HCT116 (cell line): ENCODE measurements at regions not wholly inside any gene's neighbourhood (a gene's known extent, or its start where the extent isn't known, plus 50 kb on each side); places are given as distances from the start of the nearest gene placed in this dataset.

Experiments used
- ATAC-seq: fragments of 200-7000 bp; cut with Tn5 transposase; 2 replicates; pipeline ENCODE4 v1.9.1; 2020; ENCODE audit warnings: mild to moderate bottlenecking, moderate library complexity
- BruUV-seq: library from RNA; stranded (reverse); fragments of 400-500 nt; replicated peaks from 2 replicates; lab custom pipeline; 2021; lab: Mats Ljungman, UMichigan
- CTCF ChIA-PET: fragments of 300-600 bp; sonication (Branson Sonifier 250); formaldehyde crosslinking; loops from one replicate; lab custom pipeline; 2021; ENCODE audit warnings: antibody characterized with exemption; lab: Charles Lee
- POLR2A ChIA-PET: fragments of 300-600, 350-600 bp; sonication (Branson Sonifier 250); formaldehyde crosslinking; loops from one replicate; lab custom pipeline; 2021; ENCODE audit warnings: antibody characterized with exemption; lab: Charles Lee
- RAD21 ChIA-PET, 2 experiments: fragments of 300-600 bp; sonication (Branson Sonifier 250); formaldehyde crosslinking; loops; one replicate each; lab custom pipeline; 2023; ENCODE audit warnings: low total read pairs in 2 of 2; ENCODE audit not compliant: uncharacterized antibody in 2 of 2, unreplicated experiment in 2 of 2, low non-redundant PET in 1 of 2; lab: Charles Lee
- DNase-seq: peaks from one replicate; pipeline ENCODE4 v3.0.0-alpha.2; 2010; ENCODE audit warnings: low read depth, low spot score
- H2AFZ ChIP-seq: fragments of 200-600 bp; shearing (Covaris generic), sonication (generic); 2 replicates; pipeline ENCODE4 v1.6.1; 2017; ENCODE audit warnings: low read depth, mixed run types, mixed read lengths, antibody characterized with exemption, low read length; ENCODE audit not compliant: poor library complexity, severe bottlenecking
- H3K27ac ChIP-seq: 2 replicates; pipeline ENCODE4 v1.5.1; 2012; ENCODE audit warnings: low read depth, low read length
- H3K27me3 ChIP-seq: fragments of 200-600 bp; sonication (generic); 2 replicates; pipeline ENCODE4 v1.6.1; 2016; ENCODE audit warnings: mixed run types, low read length, mixed read lengths; ENCODE audit not compliant: insufficient read depth
- H3K36me3 ChIP-seq, 2 experiments: fragments of 200-500 bp in 1 of 2; fragments of 200-600 bp in 1 of 2; sonication (Bioruptor generic) in 1 of 2; sonication (generic) in 1 of 2; 2 replicates each; pipeline versions ENCODE4 v1.5.1 to v1.6.1; 2014 to 2016; ENCODE audit warnings: low read length in 2 of 2, inconsistent platforms in 1 of 2, mixed read lengths in 1 of 2, mixed run types in 1 of 2; ENCODE audit not compliant: insufficient read depth in 2 of 2, control insufficient read depth in 1 of 2
- H3K4me1 ChIP-seq, 2 experiments: fragments of 200-600 bp in 1 of 2; sonication (generic) in 1 of 2; 2 replicates each; pipeline versions ENCODE4 v1.5.1 to v1.6.1; 2012 to 2017; ENCODE audit warnings: low read length in 2 of 2, inconsistent platforms in 1 of 2, mild to moderate bottlenecking in 1 of 2, mixed read lengths in 1 of 2, mixed run types in 1 of 2, moderate library complexity in 1 of 2; ENCODE audit not compliant: insufficient read depth in 2 of 2, control insufficient read depth in 1 of 2
- H3K4me2 ChIP-seq: fragments of 200-600 bp; sonication (generic); 2 replicates; pipeline ENCODE4 v1.6.1; 2017; ENCODE audit warnings: mixed run types, low read length, mixed read lengths
- H3K4me3 ChIP-seq, 2 experiments: fragments of 200-600 bp in 1 of 2; sonication (generic) in 1 of 2; replicated peaks in 1 of 2; 2 replicates each; pipeline ENCODE4 v1.5.1; 2011 to 2016; ENCODE audit warnings: low read length in 2 of 2, control low read depth in 1 of 2, low read depth in 1 of 2, mild to moderate bottlenecking in 1 of 2, mixed read lengths in 1 of 2, mixed run types in 1 of 2
- H3K79me2 ChIP-seq: fragments of 200-600 bp; sonication (generic); 2 replicates; pipeline ENCODE4 v1.6.1; 2017; ENCODE audit warnings: mild to moderate bottlenecking, mixed run types, low read length, moderate library complexity, mixed read lengths; ENCODE audit not compliant: insufficient read depth
- H3K9ac ChIP-seq: fragments of 200-600 bp; sonication (generic); 2 replicates; pipeline ENCODE4 v1.6.1; 2016; ENCODE audit warnings: low read length, mixed read lengths
- H3K9me2 ChIP-seq: fragments of 200-600 bp; sonication (generic), shearing (Covaris generic); 2 replicates; pipeline ENCODE4 v1.6.1; 2017; ENCODE audit warnings: mixed run types, mild to moderate bottlenecking, moderate library complexity; ENCODE audit not compliant: insufficient read depth
- H3K9me3 ChIP-seq, 2 experiments: fragments of 200-500 bp in 1 of 2; fragments of 200-600 bp in 1 of 2; sonication (Bioruptor generic) in 1 of 2; sonication (generic) in 1 of 2; 2 replicates each; pipeline ENCODE4 v1.6.1; 2014 to 2017; ENCODE audit warnings: low read length in 2 of 2, mixed read lengths in 2 of 2, inconsistent platforms in 1 of 2, low read depth in 1 of 2, mild to moderate bottlenecking in 1 of 2, mixed run types in 1 of 2, moderate library complexity in 1 of 2; ENCODE audit not compliant: control insufficient read depth in 1 of 2, insufficient read depth in 1 of 2
- H4K20me1 ChIP-seq: fragments of 200-600 bp; sonication (generic), shearing (Covaris generic); 2 replicates; pipeline ENCODE4 v1.6.1; 2017; ENCODE audit warnings: mixed run types, mild to moderate bottlenecking, moderate library complexity; ENCODE audit not compliant: insufficient read depth
- CBX3 ChIP-seq: IDR thresholded peaks from 2 replicates; pipeline ENCODE4 v1.6.1; 2012; ENCODE audit warnings: low read depth
- CEBPB ChIP-seq: IDR thresholded peaks from 2 replicates; pipeline ENCODE4 v1.6.1; 2012; ENCODE audit warnings: low read depth
- EGR1 ChIP-seq: IDR thresholded peaks from 2 replicates; pipeline ENCODE4 v1.6.1; 2012; ENCODE audit warnings: low read depth
- ELF1 ChIP-seq: IDR thresholded peaks from 2 replicates; pipeline ENCODE4 v1.6.1; 2012; ENCODE audit warnings: low read depth, borderline replicate concordance
- EZH2 ChIP-seq: fragments of 200-600 bp; sonication (generic); IDR thresholded peaks from 2 replicates; pipeline ENCODE4 v1.6.1; 2017; ENCODE audit warnings: antibody characterized with exemption, mixed run types
- FOSL1 ChIP-seq: IDR thresholded peaks from 2 replicates; pipeline ENCODE4 v1.6.1; 2012; ENCODE audit warnings: low read depth
- JUND ChIP-seq: IDR thresholded peaks from 2 replicates; pipeline ENCODE4 v1.6.1; 2012
- POLR2AphosphoS5 ChIP-seq: IDR thresholded peaks from 2 replicates; pipeline ENCODE4 v1.6.1; 2011; ENCODE audit warnings: mild to moderate bottlenecking, low read depth, low read length, moderate library complexity
- RAD21 ChIP-seq: IDR thresholded peaks from 2 replicates; pipeline ENCODE4 v1.6.1; 2012; ENCODE audit warnings: low read depth, mild to moderate bottlenecking
- SIN3A ChIP-seq: IDR thresholded peaks from 2 replicates; pipeline ENCODE4 v1.6.1; 2012; ENCODE audit warnings: low read depth
- SP1 ChIP-seq: IDR thresholded peaks from 2 replicates; pipeline ENCODE4 v1.6.1; 2012; ENCODE audit warnings: low read depth
- SRF ChIP-seq: IDR thresholded peaks from 2 replicates; pipeline ENCODE4 v1.6.1; 2012; ENCODE audit warnings: low read depth
- TCF7L2 ChIP-seq: IDR thresholded peaks from 2 replicates; pipeline ENCODE4 v1.7.0; 2011; ENCODE audit warnings: borderline replicate concordance, inconsistent platforms; ENCODE audit not compliant: insufficient read depth, insufficient read length; ENCODE audit errors: extremely low read depth
- intact Hi-C: fragments of 100-400 bp; cut with micrococcal nuclease; formaldehyde crosslinking; loops from 2 replicates; pipeline ENCODE4 v1.10.0; 2022
- TF ChIP-seq, protein P1 (sequence below): IDR thresholded peaks from 2 replicates; pipeline ENCODE4 v1.6.1; 2012
- TF ChIP-seq, protein P2 (sequence below), 3 experiments: fragments of 200-600 bp in 1 of 3; sonication (generic) in 1 of 3; IDR thresholded peaks in 2 of 3; conservative IDR thresholded peaks in 1 of 3; 2 replicates each; pipeline ENCODE4 v1.5.1; 2012 to 2017; ENCODE audit warnings: low read depth in 2 of 3, low read length in 2 of 3, antibody characterized with exemption in 1 of 3, borderline replicate concordance in 1 of 3, control low read depth in 1 of 3, mild to moderate bottlenecking in 1 of 3, mixed read lengths in 1 of 3, mixed run types in 1 of 3, moderate library complexity in 1 of 3; ENCODE audit not compliant: insufficient read depth in 1 of 3

DNA sequence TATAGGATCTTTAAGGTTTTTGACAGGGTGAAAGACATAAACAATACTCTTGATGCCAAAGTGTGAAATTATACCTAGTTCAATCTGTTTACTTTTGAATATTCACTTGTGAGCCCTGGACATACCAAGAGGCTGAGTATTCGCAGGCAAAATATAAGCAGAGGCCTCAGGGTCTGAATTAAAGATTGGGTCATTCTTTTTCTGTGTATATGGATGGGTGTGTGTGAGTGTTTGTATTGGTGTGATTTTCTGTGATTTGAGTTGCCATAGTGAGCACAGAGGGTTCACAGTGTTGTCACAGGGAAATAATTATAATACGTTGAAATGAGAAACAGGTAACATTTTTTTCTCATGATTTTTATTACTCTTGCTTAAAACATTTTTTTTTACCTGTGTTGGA, 770.7 kb upstream of the ALCAM start (continued):
- TF ChIP-seq CBX3, result no peak
- no peak for TF ChIP-seq SRF
- TF ChIP-seq, protein P1, sequence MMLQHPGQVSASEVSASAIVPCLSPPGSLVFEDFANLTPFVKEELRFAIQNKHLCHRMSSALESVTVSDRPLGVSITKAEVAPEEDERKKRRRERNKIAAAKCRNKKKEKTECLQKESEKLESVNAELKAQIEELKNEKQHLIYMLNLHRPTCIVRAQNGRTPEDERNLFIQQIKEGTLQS, result no peak
- no peak for TF ChIP-seq FOSL1
- TF ChIP-seq SIN3A, result no peak
- no peak for TF ChIP-seq POLR2AphosphoS5
- TF ChIP-seq, protein P2, sequence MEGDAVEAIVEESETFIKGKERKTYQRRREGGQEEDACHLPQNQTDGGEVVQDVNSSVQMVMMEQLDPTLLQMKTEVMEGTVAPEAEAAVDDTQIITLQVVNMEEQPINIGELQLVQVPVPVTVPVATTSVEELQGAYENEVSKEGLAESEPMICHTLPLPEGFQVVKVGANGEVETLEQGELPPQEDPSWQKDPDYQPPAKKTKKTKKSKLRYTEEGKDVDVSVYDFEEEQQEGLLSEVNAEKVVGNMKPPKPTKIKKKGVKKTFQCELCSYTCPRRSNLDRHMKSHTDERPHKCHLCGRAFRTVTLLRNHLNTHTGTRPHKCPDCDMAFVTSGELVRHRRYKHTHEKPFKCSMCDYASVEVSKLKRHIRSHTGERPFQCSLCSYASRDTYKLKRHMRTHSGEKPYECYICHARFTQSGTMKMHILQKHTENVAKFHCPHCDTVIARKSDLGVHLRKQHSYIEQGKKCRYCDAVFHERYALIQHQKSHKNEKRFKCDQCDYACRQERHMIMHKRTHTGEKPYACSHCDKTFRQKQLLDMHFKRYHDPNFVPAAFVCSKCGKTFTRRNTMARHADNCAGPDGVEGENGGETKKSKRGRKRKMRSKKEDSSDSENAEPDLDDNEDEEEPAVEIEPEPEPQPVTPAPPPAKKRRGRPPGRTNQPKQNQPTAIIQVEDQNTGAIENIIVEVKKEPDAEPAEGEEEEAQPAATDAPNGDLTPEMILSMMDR (IDR thresholded peaks at IDR 0.05 in 2 of 3, conservative IDR thresholded peaks at IDR 0.05 in 1 of 3; ENCODE audit: borderline replicate concordance in 1 of 3, insufficient read depth in 1 of 3, low read depth in 2 of 3, low read length in 2 of 3), result no peak
- no peak for TF ChIP-seq TCF7L2
- no peak for TF ChIP-seq EGR1
- no peak for TF ChIP-seq JUND

DNA sequence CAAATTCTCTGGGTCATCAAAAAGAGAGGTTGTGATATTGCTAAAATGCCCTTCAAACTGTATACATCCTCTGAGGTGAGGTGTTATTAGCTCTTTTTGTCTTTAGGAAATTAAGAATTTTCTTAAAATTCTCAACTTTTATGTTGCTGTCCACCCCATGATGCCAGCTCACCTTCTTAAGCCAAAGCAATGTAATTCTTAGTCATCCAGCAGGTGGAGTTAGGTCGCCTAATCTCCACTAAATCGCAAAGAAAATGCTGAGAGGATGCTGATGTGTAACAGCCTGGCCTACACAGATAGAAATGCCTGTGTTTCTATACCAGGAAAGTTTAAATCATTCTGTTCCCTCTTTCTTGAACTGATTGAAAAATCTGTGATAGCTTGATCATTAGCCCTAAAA, 770.2 kb upstream of the ALCAM start:
- BruUV-seq, result no TSS peak
- Histone ChIP-seq H3K27me3 (no peaks in the 10 kb centered on the region), H4K20me1 (no peaks in the 10 kb centered on the region), H3K4me2 (no peak overlapping the region), H3K36me3 (no peaks in the 10 kb centered on the region), H3K9ac (no peak overlapping the region), H3K9me3 (no peaks in the 10 kb centered on the region), H3K9me2 (no peaks in the 10 kb centered on the region), H3K79me2 (no peaks in the 10 kb centered on the region), H3K27ac (no peak overlapping the region), H2AFZ (peak overlapping the region; percentile 64), H3K4me1 (no peaks in the 10 kb centered on the region), H3K4me3 (no peak overlapping the region)
- ATAC-seq (peak; percentile 95), DNase-seq (peak; percentile 45)
- RAD21 ChIA-PET, result no interaction called here
- POLR2A ChIA-PET, result interaction anchor here (0.9 kb wide), 1 partner anchor 770 kb away, joined by 3 read pairs; the partner anchor contains the start of gene ALCAM
- TF ChIP-seq EGR1, result no peak
- TF ChIP-seq SP1, result no peak
- TF ChIP-seq, protein P2 (IDR thresholded peaks at IDR 0.05 in 2 of 3, conservative IDR thresholded peaks at IDR 0.05 in 1 of 3; ENCODE audit: borderline replicate concordance in 1 of 3, insufficient read depth in 1 of 3, low read depth in 2 of 3, low read length in 2 of 3), result peak; percentile 38 to 70 (median 49); a peak in 5 of 6 replicates
- TF ChIP-seq TCF7L2, result no peak
- no peak for TF ChIP-seq ELF1
- TF ChIP-seq CEBPB, result no peak
- no peak for TF ChIP-seq EZH2
- peak; percentile 62 for TF ChIP-seq RAD21
- CTCF ChIA-PET, result interaction anchor here (0.6 to 2.8 kb wide), 8 partner anchors 11 to 922 kb away, joined by 3 to 8 read pairs (median 4); partner anchors contain the start of gene ALCAM
- intact Hi-C loops, result loop anchor here (2.0 kb wide), 1 partner anchor 770 kb away; the partner anchor contains the start of gene ALCAM
